ENCODE measurements at regions not wholly inside any gene's neighbourhood (a gene's known extent, or its start where the extent isn't known, plus 50 kb on each side); places are given as distances from the start of the nearest gene placed in this dataset.

- peaks cover 43% of the 10 kb centered on the region for H3K9me3 Mint-ChIP-seq
- H3K36me3 Mint-ChIP-seq (ENCODE audit: low read depth) = peaks cover 1% of the 10 kb centered on the region
- H3K4me3 Mint-ChIP-seq = no peak overlapping the region
- TF ChIP-seq, protein P1, sequence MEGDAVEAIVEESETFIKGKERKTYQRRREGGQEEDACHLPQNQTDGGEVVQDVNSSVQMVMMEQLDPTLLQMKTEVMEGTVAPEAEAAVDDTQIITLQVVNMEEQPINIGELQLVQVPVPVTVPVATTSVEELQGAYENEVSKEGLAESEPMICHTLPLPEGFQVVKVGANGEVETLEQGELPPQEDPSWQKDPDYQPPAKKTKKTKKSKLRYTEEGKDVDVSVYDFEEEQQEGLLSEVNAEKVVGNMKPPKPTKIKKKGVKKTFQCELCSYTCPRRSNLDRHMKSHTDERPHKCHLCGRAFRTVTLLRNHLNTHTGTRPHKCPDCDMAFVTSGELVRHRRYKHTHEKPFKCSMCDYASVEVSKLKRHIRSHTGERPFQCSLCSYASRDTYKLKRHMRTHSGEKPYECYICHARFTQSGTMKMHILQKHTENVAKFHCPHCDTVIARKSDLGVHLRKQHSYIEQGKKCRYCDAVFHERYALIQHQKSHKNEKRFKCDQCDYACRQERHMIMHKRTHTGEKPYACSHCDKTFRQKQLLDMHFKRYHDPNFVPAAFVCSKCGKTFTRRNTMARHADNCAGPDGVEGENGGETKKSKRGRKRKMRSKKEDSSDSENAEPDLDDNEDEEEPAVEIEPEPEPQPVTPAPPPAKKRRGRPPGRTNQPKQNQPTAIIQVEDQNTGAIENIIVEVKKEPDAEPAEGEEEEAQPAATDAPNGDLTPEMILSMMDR (IDR thresholded peaks at IDR 0.05) = no peak
- DNase-seq = no peak
- H3K27me3 Mint-ChIP-seq (ENCODE audit: low read depth, poor library complexity) = no peaks in the 10 kb centered on the region
- no peak overlapping the region for H3K27ac Mint-ChIP-seq
- no peaks in the 10 kb centered on the region for H3K4me1 Mint-ChIP-seq
Observed at GRCh38 chr1:65092691-65093090, 55.3 kb upstream of the AK4 start.

GRCh38 chr1:65097076-65097475, 50.9 kb upstream of the AK4 start:
- DNase-seq = no peak
- H3K9me3 Mint-ChIP-seq = peaks cover 66% of the 10 kb centered on the region
- no peak overlapping the region for H3K4me3 Mint-ChIP-seq
- TF ChIP-seq, protein P1 (IDR thresholded peaks at IDR 0.05) = no peak
- no peak overlapping the region for H3K27ac Mint-ChIP-seq
- no peaks in the 10 kb centered on the region for H3K27me3 Mint-ChIP-seq (ENCODE audit: low read depth, poor library complexity)
- no peaks in the 10 kb centered on the region for H3K4me1 Mint-ChIP-seq
- no peaks in the 10 kb centered on the region for H3K36me3 Mint-ChIP-seq (ENCODE audit: low read depth)
